NCI-H187 (cell line): ENCODE measurements at regions not wholly inside any gene's neighbourhood (a gene's known extent, or its start where the extent isn't known, plus 50 kb on each side); places are given as distances from the start of the nearest gene placed in this dataset.
"Not testable (repeated sequence)": the region's sequence is repeated elsewhere in the genome, so short reads cannot be mapped to it uniquely, and the experiment has no call there.

Experiments
- DNase-seq, 2 experiments: peaks; one replicate each; lab custom pipeline; 2025; lab: John Stamatoyannopoulos, UW

GRCh38 chr5:117624201-117624600 lies 1049.6 kb upstream of the SEMA6A start:
- no peak for DNase-seq

- DNase-seq, result no peak
These were observed 1048.6 kb upstream of the SEMA6A start for GRCh38 chr5:117623042-117623805.

GRCh38 chr5:117621921-117622320 lies 1047.3 kb upstream of the SEMA6A start:
- DNase-seq, result no peak

GRCh38 chr5:117615226-117615625 lies 1040.6 kb upstream of the SEMA6A start:
- no peak for DNase-seq

GRCh38 chr5:117614408-117614807 lies 1039.8 kb upstream of the SEMA6A start:
- no peak for DNase-seq

GRCh38 chr5:117604845-117605244 lies 1030.2 kb upstream of the SEMA6A start:
- no peak for DNase-seq

- not testable (repeated sequence) for DNase-seq
These were observed 1025.2 kb upstream of the SEMA6A start for GRCh38 chr5:117599811-117600210.

- no peak for DNase-seq
These were observed 1019.5 kb upstream of the SEMA6A start for GRCh38 chr5:117594166-117594565.

DNA sequence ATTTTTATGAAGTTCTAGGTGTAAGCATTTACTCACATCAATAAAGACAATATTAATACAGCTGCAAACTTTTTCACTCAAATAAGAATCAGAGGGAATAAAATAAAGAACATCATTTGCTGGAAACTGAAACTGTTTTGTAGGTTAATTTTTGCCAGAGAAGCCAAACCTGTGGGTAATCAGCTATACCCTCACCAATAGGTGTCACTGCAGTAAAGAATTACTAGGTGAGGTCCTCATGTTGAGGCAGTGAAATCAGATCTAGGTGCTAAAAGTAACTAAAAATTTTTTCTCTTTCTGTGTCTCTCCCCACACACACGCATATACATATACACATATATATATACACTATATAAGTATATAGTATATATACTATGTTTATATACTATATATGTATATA lies 1016.3 kb upstream of the SEMA6A start:
- DNase-seq, result no peak

DNA sequence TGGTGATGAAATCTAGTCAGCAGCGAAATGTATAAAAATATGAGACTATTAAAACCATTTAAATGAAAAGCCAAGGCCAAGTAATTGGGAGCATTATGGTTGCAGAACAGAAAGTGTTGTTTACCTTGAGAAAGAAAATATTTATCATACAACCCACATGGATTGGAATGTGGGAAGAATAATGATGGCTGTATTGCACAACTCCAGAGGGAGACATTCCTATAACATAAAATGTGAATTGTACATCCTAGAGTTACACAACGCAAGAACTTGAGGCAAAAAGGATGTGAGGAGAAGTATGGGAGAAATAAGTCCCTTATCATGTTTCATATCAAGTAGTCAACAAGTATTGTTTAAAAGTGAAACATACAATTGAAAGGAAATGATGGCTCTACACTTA lies 1014.0 kb upstream of the SEMA6A start:
- no peak for DNase-seq

GRCh38 chr5:117587111-117587510 lies 1012.5 kb upstream of the SEMA6A start:
- DNase-seq, result no peak

- DNase-seq, result no peak
These were observed 994.0 kb upstream of the SEMA6A start for GRCh38 chr5:117568622-117569021.

DNA sequence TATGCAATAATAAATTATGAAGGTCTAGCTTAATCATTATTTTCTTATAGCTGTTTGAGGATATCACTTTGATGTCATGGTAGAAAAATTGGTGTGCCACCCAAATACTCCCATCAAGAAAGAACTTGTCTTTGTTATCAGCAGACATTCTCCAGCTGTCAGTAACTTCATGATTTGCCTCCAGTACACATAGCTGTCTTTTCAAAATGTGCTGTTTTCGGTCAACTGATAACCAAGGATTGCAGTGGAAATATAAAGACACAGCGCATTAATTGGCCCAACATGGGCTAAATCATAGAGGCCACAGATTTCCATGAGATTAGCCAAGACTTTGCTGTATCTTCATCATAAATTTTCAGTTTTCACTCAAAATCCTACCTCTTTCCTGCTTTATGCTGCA lies 993.5 kb upstream of the SEMA6A start:
- no peak for DNase-seq

- DNase-seq, result no peak
These were observed 988.0 kb upstream of the SEMA6A start for GRCh38 chr5:117562647-117563046.

DNA sequence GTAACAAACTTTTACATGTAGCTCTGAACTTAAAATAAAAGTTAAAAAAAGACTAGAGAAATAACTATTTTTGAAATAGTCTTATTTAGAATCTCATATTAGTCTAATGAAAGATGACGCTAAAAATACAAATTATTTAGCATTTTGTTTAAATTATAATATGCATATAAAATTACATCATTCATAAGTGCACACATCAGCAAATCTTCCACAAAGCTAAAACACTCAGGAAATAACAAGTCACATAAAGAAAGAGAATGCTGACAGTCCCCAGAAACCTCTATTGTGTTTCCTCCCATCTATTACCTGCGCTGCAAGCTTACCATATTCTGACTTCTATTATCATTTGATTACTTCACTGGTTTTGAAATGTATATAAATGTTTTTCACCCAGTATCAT lies 986.9 kb upstream of the SEMA6A start:
- DNase-seq, result no peak

- DNase-seq, result no peak
These were observed 984.6 kb upstream of the SEMA6A start for GRCh38 chr5:117559005-117559844.

- no peak for DNase-seq
These were observed 976.6 kb upstream of the SEMA6A start for GRCh38 chr5:117551236-117551635.

- DNase-seq, result no peak
These were observed 972.6 kb upstream of the SEMA6A start for GRCh38 chr5:117547192-117547591.

DNA sequence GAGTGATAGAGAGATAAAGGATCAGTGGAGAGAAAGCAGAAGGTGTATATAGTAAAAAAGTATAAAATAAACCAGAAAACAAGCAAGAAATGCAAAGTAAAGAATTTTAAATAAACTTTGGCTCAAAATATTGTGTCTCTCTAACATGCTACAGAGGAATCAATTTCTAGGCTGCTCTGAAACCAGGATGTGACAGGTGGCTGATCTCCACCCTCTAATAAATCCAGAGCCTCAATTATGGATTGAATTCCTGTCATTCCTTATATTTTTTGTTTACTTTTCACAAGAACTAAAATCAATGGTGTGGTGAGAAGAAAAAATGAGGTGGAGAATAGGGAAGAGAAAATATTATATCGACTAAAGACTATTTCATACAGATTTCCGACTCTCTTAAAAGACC lies 965.1 kb upstream of the SEMA6A start:
- DNase-seq, result no peak

DNA sequence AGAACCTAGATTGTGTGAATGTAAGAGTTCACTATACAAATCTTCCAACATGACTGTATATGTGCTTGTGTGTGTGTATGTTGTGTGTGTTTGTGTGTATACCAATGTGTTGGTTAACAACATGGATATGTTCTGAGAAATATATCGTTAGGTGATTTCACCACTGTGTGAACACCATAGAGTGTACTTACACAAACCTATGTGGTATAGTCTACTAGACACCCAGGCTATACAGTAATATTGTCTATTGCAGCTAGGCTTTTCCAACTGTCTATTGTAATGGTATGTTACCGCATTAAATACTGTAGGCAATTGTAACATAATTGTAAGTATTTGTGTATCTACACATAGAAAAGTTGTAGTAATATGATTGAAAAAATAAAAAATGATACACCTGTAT lies 959.2 kb upstream of the SEMA6A start:
- no peak for DNase-seq

DNA sequence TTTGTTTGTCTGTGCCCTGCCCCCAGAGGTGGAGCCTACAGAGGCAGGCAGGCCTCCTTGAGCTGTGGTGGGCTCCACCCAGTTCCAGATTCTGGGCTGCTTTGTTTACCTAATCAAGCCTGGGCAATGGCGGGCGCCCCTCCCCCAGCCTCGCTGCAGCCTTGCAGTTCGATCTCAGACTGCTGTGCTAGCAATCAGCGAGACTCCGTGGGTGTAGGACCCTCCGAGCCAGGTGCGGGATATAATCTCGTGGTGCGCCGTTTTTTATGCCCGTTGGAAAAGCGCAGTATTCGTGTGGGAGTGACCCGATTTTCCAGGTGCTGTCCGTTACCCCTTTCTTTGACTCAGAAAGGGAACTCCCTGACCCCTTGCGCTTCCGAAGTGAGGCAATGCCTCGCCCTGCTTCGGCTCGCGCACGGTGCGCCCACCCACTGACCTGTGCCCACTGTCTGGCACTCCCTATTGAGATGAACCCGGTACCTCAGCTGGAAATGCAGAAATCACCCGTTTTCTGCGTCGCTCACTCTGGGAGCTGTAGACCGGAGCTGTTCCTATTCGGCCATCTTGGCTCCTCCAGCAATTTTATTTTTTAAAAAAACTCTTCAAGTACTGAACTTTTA lies 958.5 kb upstream of the SEMA6A start:
- not testable (repeated sequence) for DNase-seq

DNA sequence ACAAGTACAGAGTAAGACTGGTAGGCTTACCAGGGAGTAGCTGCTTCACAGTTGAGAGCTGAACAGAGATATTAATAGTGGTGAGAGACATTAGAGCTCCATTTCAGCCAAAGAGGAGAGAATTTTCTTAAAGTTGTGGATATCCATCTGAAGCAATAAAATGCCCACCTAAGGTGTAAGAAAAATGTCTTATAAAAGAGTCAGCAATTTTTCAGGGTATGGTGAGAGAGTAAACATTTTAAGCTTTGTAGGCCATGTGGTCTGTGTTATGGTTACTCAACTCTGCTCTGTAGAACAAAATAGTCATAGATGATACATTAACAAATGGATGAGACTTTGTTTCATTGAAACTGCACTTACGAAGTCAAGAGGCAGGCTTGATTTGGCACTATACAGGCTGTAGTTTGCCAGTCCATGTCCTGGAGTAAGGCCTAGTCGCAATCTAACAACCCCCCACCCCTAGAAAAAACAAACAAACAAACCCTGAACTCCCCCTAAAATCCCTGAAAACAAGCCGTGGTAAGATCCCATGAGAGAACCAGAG lies 945.4 kb upstream of the SEMA6A start:
- no peak for DNase-seq

DNA sequence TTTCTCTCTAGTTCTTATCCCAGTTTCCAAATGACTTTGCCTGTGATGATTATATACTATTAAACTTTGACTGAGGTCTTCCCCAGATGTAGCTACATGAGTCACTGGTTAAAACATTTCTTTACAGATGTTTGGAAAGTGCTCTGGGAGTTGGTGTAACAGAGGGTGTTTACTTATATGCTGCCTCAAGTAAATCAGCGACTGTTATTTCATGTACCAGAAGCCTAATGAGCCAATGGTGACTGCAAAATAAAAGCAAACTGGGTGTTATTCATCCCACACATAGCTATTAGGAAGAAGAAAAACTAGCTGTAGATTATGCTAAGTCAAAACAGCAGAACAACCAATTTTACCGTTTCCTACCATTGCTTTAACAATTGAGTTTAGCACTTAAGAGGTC lies 929.7 kb upstream of the SEMA6A start:
- DNase-seq, result no peak
